ENCODE measurements at regions not wholly inside any gene's neighbourhood (a gene's known extent, or its start where the extent isn't known, plus 50 kb on each side); places are given as distances from the start of the nearest gene placed in this dataset.

DNA sequence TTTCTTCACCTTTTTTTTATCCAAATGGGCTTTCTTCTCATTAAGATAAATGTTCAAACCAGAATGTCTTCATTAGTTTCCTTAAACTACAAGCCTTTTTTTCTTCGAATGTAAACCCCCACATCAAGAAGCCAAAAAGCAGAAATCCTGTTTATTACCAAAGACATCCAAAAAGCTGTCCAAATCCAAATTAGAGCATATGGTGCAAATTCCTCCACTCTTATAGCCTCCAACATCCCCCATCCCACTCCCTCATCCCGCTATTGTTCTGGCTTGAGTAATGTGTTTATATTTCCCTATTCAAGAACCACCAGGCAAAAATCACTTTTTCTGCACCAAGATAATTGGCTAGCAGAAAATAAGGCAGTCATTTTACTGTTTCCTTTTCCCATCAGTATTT is 315.1 kb upstream of the ADGRL3 start:
- POLR2A ChIA-PET = no interaction called here
- H3K4me3 ChIP-seq (ENCODE audit: low read depth, low read length) = no peak overlapping the region
- H3K27me3 ChIP-seq (ENCODE audit: control insufficient read depth, insufficient read depth, low read length) = no peaks in the 10 kb centered on the region
- CTCF ChIA-PET = interaction anchor here (1.2 kb wide), 1 partner anchor 10 kb away, joined by 3 read pairs; no protein-coding TSS in a partner anchor
- TF ChIP-seq, protein P1, sequence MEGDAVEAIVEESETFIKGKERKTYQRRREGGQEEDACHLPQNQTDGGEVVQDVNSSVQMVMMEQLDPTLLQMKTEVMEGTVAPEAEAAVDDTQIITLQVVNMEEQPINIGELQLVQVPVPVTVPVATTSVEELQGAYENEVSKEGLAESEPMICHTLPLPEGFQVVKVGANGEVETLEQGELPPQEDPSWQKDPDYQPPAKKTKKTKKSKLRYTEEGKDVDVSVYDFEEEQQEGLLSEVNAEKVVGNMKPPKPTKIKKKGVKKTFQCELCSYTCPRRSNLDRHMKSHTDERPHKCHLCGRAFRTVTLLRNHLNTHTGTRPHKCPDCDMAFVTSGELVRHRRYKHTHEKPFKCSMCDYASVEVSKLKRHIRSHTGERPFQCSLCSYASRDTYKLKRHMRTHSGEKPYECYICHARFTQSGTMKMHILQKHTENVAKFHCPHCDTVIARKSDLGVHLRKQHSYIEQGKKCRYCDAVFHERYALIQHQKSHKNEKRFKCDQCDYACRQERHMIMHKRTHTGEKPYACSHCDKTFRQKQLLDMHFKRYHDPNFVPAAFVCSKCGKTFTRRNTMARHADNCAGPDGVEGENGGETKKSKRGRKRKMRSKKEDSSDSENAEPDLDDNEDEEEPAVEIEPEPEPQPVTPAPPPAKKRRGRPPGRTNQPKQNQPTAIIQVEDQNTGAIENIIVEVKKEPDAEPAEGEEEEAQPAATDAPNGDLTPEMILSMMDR (IDR thresholded peaks at IDR 0.05; ENCODE audit: insufficient read depth, low read depth, low read length) = no peak
- DNase-seq (ENCODE audit: low read depth) = no peak
- H3K36me3 ChIP-seq (ENCODE audit: control insufficient read depth, insufficient read depth, low read length) = no peaks in the 10 kb centered on the region

DNA sequence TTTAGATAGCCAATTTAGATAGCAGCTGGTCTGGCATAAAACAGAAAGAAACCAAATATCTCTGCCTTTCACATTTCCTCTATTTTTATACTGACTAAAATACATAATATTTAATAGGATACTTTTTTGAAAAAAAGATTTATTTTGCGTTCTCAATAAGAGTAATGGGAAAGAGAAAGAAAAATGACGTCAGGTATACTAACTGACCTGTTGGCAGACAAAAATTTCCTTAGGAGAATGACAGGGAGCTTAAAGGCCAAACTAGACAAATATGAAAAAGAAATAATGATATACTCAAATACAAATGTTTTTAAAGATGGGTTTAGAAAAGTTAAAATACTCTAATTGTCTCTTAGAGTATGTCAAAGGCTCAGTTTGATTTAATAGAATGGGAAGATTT is 309.4 kb upstream of the ADGRL3 start:
- ChIA-PET POLR2A (no interaction called here), CTCF (no interaction called here)
- Histone ChIP-seq H3K27me3 (ENCODE audit: control insufficient read depth, insufficient read depth, low read length) (no peaks in the 10 kb centered on the region), H3K36me3 (ENCODE audit: control insufficient read depth, insufficient read depth, low read length) (no peaks in the 10 kb centered on the region), H3K4me3 (ENCODE audit: low read depth, low read length) (no peak overlapping the region)
- DNase-seq (ENCODE audit: low read depth) = no peak
- TF ChIP-seq, protein P1 (IDR thresholded peaks at IDR 0.05; ENCODE audit: insufficient read depth, low read depth, low read length) = no peak

DNA sequence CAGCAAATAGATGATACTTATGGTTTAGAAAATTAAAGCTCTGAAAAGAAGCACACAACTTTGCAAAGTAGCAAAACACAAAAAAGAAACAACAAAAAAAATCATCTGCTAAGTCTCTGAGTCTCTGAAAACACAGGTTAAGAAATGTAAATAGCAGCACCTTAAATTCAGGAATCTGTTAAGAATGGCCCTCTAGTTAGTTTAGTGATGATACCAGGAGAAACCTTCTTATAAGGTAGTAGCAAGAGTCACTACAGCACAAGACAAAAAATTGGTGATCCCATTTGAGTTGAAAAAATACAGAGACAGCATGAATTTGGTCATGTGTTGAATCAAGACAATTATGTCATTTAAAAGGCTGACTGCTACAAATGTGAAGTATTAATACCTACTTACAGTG is 308.2 kb upstream of the ADGRL3 start:
- TF ChIP-seq, protein P1 (IDR thresholded peaks at IDR 0.05; ENCODE audit: insufficient read depth, low read depth, low read length) = no peak
- DNase-seq (ENCODE audit: low read depth) = no peak
- CTCF ChIA-PET = no interaction called here

DNA sequence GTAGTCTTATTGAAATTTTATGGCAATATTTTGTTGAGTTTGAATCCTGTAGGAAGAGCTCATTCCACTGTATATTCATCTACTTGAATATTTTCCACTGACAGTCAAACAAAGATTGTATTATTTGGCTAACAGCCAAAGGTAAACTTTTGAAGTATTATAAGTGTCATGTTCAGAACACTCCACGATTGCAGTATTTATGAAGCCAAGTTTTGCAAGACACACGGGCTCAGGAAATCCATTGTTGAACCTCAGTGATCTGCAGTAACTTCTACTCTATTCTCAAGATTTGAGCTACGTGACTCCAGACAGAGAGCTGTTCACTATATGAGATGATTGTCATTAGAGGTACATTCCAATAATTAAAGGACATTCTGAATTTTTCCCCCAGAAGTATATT is 302.7 kb upstream of the ADGRL3 start:
- CTCF ChIA-PET = no interaction called here
- H3K27me3 ChIP-seq (ENCODE audit: control insufficient read depth, insufficient read depth, low read length) = no peaks in the 10 kb centered on the region
- DNase-seq (ENCODE audit: low read depth) = no peak
- TF ChIP-seq, protein P1 (IDR thresholded peaks at IDR 0.05; ENCODE audit: insufficient read depth, low read depth, low read length) = no peak
- H3K36me3 ChIP-seq (ENCODE audit: control insufficient read depth, insufficient read depth, low read length) = no peaks in the 10 kb centered on the region
- no peak overlapping the region for H3K4me3 ChIP-seq (ENCODE audit: low read depth, low read length)
- POLR2A ChIA-PET = no interaction called here

More for the DNA sequence above, 308.2 kb upstream of the ADGRL3 start:
- Histone ChIP-seq H3K27me3 (ENCODE audit: control insufficient read depth, insufficient read depth, low read length) (no peaks in the 10 kb centered on the region), H3K4me3 (ENCODE audit: low read depth, low read length) (no peak overlapping the region), H3K36me3 (ENCODE audit: control insufficient read depth, insufficient read depth, low read length) (no peaks in the 10 kb centered on the region)
- POLR2A ChIA-PET = no interaction called here

DNA sequence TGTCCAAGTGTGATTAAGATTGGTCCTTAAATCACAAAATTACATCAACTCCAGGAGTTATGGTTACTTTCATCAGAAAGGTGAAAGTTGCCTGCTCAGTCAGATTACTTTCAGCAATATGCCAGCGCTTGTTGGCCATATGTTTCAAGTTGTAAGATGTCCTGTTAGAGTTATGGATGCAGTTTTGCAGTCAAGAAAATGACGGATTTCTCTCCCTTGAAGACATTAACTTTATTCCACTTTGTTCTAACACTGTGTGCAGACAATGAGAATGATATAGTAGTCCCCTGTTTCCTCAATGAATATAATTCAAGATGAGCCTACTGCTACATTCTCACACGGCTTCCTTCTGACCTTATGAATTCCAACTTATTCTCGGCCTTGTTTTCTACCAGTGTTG is 295.0 kb upstream of the ADGRL3 start:
- no peaks in the 10 kb centered on the region for H3K27me3 ChIP-seq (ENCODE audit: control insufficient read depth, insufficient read depth, low read length)
- H3K36me3 ChIP-seq (ENCODE audit: control insufficient read depth, insufficient read depth, low read length) = no peaks in the 10 kb centered on the region
- POLR2A ChIA-PET = no interaction called here
- CTCF ChIA-PET = no interaction called here
- DNase-seq (ENCODE audit: low read depth) = no peak
- H3K4me3 ChIP-seq (ENCODE audit: low read depth, low read length) = no peak overlapping the region
- TF ChIP-seq, protein P1 (IDR thresholded peaks at IDR 0.05; ENCODE audit: insufficient read depth, low read depth, low read length) = no peak
